ENCODE measurements at regions not wholly inside any gene's neighbourhood (a gene's known extent, or its start where the extent isn't known, plus 50 kb on each side); places are given as distances from the start of the nearest gene placed in this dataset.
A peak's percentile ranks its signal among the peaks of the same experiment; 100 is the strongest.

GRCh38 chr22:46058591-46059519, 81.9 kb upstream of the WNT7B start:
- Histone ChIP-seq H3K36me3 (ENCODE audit: insufficient read depth, low read length) (no peaks in the 10 kb centered on the region), H3K9me3 (ENCODE audit: low read depth, low read length) (no peaks in the 10 kb centered on the region), H3K27ac (ENCODE audit: low read depth, low read length) (peak overlapping the region; percentile 95), H3K4me1 (ENCODE audit: insufficient read depth, low read length) (peaks cover 83% of the 10 kb centered on the region), H3K27me3 (ENCODE audit: insufficient read depth, low read length) (no peaks in the 10 kb centered on the region), H2AFZ (ENCODE audit: low read length) (no peak overlapping the region), H4K20me1 (ENCODE audit: insufficient read depth, low read length) (no peaks in the 10 kb centered on the region), H3K4me2 (ENCODE audit: insufficient read depth, low read length) (peak overlapping the region; percentile 95), H3K79me2 (ENCODE audit: insufficient read depth, low read length) (peaks cover 99% of the 10 kb centered on the region), H3K4me3 (ENCODE audit: insufficient read depth, low read length) (peak overlapping the region; percentile 66)
- peak; percentile 95 for DNase-seq (ENCODE audit: insufficient read length, low spot score, missing footprints)
- TF ChIP-seq, protein P1, sequence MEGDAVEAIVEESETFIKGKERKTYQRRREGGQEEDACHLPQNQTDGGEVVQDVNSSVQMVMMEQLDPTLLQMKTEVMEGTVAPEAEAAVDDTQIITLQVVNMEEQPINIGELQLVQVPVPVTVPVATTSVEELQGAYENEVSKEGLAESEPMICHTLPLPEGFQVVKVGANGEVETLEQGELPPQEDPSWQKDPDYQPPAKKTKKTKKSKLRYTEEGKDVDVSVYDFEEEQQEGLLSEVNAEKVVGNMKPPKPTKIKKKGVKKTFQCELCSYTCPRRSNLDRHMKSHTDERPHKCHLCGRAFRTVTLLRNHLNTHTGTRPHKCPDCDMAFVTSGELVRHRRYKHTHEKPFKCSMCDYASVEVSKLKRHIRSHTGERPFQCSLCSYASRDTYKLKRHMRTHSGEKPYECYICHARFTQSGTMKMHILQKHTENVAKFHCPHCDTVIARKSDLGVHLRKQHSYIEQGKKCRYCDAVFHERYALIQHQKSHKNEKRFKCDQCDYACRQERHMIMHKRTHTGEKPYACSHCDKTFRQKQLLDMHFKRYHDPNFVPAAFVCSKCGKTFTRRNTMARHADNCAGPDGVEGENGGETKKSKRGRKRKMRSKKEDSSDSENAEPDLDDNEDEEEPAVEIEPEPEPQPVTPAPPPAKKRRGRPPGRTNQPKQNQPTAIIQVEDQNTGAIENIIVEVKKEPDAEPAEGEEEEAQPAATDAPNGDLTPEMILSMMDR (IDR thresholded peaks at IDR 0.05; ENCODE audit: extremely low read depth, low read depth, low read length) = no peak

- H3K79me2 ChIP-seq (ENCODE audit: insufficient read depth, low read length) = peaks cover 100% of the 10 kb centered on the region
- H3K4me1 ChIP-seq (ENCODE audit: insufficient read depth, low read length) = peaks cover 82% of the 10 kb centered on the region
- DNase-seq (ENCODE audit: insufficient read length, low spot score, missing footprints) = no peak
- TF ChIP-seq, protein P1 (IDR thresholded peaks at IDR 0.05; ENCODE audit: extremely low read depth, low read depth, low read length) = no peak
- H3K36me3 ChIP-seq (ENCODE audit: insufficient read depth, low read length) = no peaks in the 10 kb centered on the region
- H3K9me3 ChIP-seq (ENCODE audit: low read depth, low read length) = no peaks in the 10 kb centered on the region
- no peaks in the 10 kb centered on the region for H3K27me3 ChIP-seq (ENCODE audit: insufficient read depth, low read length)
- H3K4me3 ChIP-seq (ENCODE audit: insufficient read depth, low read length) = peak overlapping the region; percentile 46
- peak overlapping the region; percentile 72 for H3K4me2 ChIP-seq (ENCODE audit: insufficient read depth, low read length)
- H3K27ac ChIP-seq (ENCODE audit: low read depth, low read length) = peak overlapping the region; percentile 97
- no peaks in the 10 kb centered on the region for H4K20me1 ChIP-seq (ENCODE audit: insufficient read depth, low read length)
- no peak overlapping the region for H2AFZ ChIP-seq (ENCODE audit: low read length)
Observed at GRCh38 chr22:46060292-46061123, 83.5 kb upstream of the WNT7B start.

DNA sequence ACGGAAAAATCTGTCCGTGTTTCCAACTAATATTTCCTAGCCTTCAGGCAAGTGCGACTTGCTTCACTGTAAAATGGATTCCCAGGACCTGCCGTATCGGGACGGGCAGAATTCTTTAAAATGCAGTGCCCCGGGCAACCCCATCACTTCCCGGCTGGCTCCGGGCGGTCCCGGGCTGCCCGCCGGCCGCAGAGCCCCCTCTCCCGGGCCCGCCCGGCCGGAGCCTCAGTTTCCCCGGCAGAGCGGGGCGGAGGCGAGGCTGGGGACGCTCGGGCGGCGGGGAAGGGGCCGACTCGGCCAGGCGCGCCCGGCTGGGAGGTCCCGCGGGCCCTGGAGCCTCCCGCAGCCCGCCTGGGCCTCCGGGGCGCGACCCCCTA, 84.2 kb upstream of the WNT7B start:
- DNase-seq (ENCODE audit: insufficient read length, low spot score, missing footprints) = no peak
- H3K27me3 ChIP-seq (ENCODE audit: insufficient read depth, low read length) = no peaks in the 10 kb centered on the region
- no peaks in the 10 kb centered on the region for H3K36me3 ChIP-seq (ENCODE audit: insufficient read depth, low read length)
- no peaks in the 10 kb centered on the region for H4K20me1 ChIP-seq (ENCODE audit: insufficient read depth, low read length)
- H2AFZ ChIP-seq (ENCODE audit: low read length) = no peak overlapping the region
- peaks cover 80% of the 10 kb centered on the region for H3K4me1 ChIP-seq (ENCODE audit: insufficient read depth, low read length)
- peak overlapping the region; percentile 46 for H3K4me3 ChIP-seq (ENCODE audit: insufficient read depth, low read length)
- H3K79me2 ChIP-seq (ENCODE audit: insufficient read depth, low read length) = peaks cover 100% of the 10 kb centered on the region
- TF ChIP-seq, protein P1 (IDR thresholded peaks at IDR 0.05; ENCODE audit: extremely low read depth, low read depth, low read length) = no peak
- H3K9me3 ChIP-seq (ENCODE audit: low read depth, low read length) = no peaks in the 10 kb centered on the region
- H3K4me2 ChIP-seq (ENCODE audit: insufficient read depth, low read length) = peak overlapping the region; percentile 72
- peak overlapping the region; percentile 97 for H3K27ac ChIP-seq (ENCODE audit: low read depth, low read length)

Data from osteoblast (primary cell).